ENCODE measurements at regions not wholly inside any gene's neighbourhood (a gene's known extent, or its start where the extent isn't known, plus 50 kb on each side); places are given as distances from the start of the nearest gene placed in this dataset.

- no peak overlapping the region for H2AFZ ChIP-seq (ENCODE audit: control insufficient read depth, low read depth, low read length)
- SMC1A ChIA-PET (ENCODE audit: uncharacterized antibody, unreplicated experiment): no interaction called here
- in situ Hi-C loops (cut with MboI) (no loop called here), intact Hi-C loops (cut with micrococcal nuclease; ENCODE audit: unreplicated experiment) (no loop called here)
- TF ChIP-seq SRF (IDR thresholded peaks at IDR 0.05; ENCODE audit: low read depth in 2 of 2, low read length in 2 of 2) (no peak), PRDM15 (CRISPR knock-in tag; IDR thresholded peaks at IDR 0.05) (no peak), EGR1 (IDR thresholded peaks at IDR 0.05; ENCODE audit: borderline replicate concordance in 1 of 2, low read depth in 2 of 2, low read length in 2 of 2) (no peak), KLF5 (IDR thresholded peaks at IDR 0.05; ENCODE audit: partially characterized antibody) (no peak), SUZ12 (IDR thresholded peaks at IDR 0.05; ENCODE audit: unreplicated experiment) (no peak), CHD2 (IDR thresholded peaks at IDR 0.05; ENCODE audit: borderline replicate concordance, low read depth, low read length) (no peak), ZNF622 (IDR thresholded peaks at IDR 0.05) (no peak), USF2 (IDR thresholded peaks at IDR 0.05; ENCODE audit: borderline replicate concordance, low read depth, low read length) (no peak)
- ATAC-seq (no peak), DNase-seq (ENCODE audit: low read depth, low spot score) (no peak), FAIRE-seq (no peak)
- H3K9me3 ChIP-seq (replicated peaks; ENCODE audit: control insufficient read depth, insufficient read depth, low read length): no peaks in the 10 kb centered on the region
- BruUV-seq (replicated peaks): no TSS peak
- H3K9ac ChIP-seq (ENCODE audit: control insufficient read depth, insufficient read depth, low read length): no peak overlapping the region
- no peak overlapping the region for H3K27ac ChIP-seq (ENCODE audit: control insufficient read depth, insufficient read depth)
- POLR2A ChIA-PET: no interaction called here
- RAD21 ChIA-PET (ENCODE audit: unreplicated experiment): no interaction called here
- no peaks in the 10 kb centered on the region for H3K27me3 ChIP-seq (replicated peaks in 1 of 2; ENCODE audit: control insufficient read depth in 2 of 2, insufficient read depth in 2 of 2, low read length in 1 of 2)
- no peaks in the 10 kb centered on the region for H3K36me3 ChIP-seq (ENCODE audit: control insufficient read depth in 2 of 2, insufficient read depth in 2 of 2, low read length in 1 of 2)
- no peaks in the 10 kb centered on the region for H3K4me1 ChIP-seq (ENCODE audit: control insufficient read depth, insufficient read depth, low read length)
- H3K4me2 ChIP-seq (ENCODE audit: control insufficient read depth, insufficient read depth): no peak overlapping the region
- no peak overlapping the region for H3K4me3 ChIP-seq
- H3K79me2 ChIP-seq (ENCODE audit: control insufficient read depth, insufficient read depth, low read length): no peaks in the 10 kb centered on the region
- WGBS (ENCODE audit: insufficient coverage, insufficient replicate concordance, low lambda C conversion rate, missing lambda C conversion rate): 16% methylated on average over 5 of the region's 5 CpGs
- no peaks in the 10 kb centered on the region for H4K20me1 ChIP-seq (ENCODE audit: control insufficient read depth, insufficient read depth)
- CTCF ChIA-PET: interaction anchor here (0.5 kb wide), 1 partner anchor 175 kb away, joined by 3 read pairs; no protein-coding TSS in a partner anchor
Observed at GRCh38 chr4:130530505-130530904, 1434.6 kb downstream of the C4orf33 start.

Measured in GM12878 (cell line).